H4 (cell line): ENCODE measurements at regions not wholly inside any gene's neighbourhood (a gene's known extent, or its start where the extent isn't known, plus 50 kb on each side); places are given as distances from the start of the nearest gene placed in this dataset.

Experiments
- DNase-seq: peaks from one replicate; pipeline ENCODE4 v3.0.0-alpha.2; 2015; ENCODE audit warnings: low spot score

DNA sequence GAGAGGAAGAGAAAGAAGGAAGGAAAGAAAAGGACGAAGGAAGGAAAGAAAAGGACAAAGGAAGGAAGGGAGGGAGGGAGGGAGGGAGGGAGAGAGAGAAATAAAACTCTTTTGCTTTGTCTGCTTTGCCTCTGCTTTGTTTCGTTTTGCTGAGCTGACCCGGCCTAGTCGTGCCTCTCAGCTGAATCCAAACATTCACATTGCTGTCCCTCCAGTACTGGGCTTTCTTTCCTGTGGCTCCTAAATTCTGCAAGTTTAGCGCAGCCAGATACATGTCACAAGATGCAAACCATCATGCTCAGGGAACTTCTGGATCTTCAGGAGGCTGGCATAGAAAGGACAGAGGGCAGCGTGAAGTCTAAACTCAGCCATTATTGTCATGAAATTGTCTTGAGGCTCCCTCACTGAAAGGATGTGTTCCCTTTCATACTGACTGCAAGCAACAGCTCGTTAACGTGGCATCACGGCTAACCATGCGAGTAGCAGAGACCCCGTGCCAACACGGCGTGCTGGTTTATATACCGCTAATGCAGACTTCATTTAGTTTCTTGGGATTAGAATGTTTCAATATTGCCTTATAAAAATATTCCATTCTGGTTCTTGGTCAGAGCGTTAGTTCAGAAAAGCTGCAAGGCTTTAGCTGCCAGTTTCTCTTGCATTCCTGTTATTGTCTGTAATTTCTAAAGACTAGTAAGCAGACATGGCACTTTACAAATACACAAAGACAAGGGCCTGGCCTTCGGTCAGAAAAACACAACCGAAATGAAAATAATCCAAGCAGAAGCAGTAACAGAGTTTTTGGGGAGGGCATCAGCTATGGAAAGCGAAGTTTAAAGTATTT is 94.2 kb downstream of the TMEM174 start:
- DNase-seq, result no peak

DNA sequence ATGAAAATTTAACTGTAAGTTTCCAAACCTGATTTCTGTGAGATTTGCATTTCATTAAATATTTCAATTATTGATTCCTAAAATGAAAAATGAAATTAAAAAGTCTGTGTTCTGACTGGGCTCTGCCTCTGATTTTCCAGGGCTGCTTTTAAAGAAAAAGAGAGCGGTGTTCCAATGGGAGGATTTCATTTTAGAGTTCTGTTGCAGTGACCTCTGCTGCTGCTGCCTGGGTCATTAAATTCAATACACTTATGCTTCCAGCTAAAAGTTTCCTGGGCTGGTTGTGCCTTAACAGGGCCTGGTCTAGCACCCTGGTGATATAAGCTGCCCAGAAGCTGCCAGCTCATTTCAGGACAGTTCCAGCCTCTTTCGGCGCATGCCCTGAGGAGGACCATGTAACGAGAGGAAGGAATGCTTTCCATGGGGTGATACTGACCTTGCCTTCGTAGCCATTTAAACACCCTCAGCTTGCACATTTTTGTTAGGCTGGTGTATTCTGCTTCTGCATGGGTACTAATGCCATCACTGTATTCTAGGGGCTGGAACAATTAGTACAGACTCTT is 93.3 kb downstream of the TMEM174 start:
- no peak for DNase-seq

DNA sequence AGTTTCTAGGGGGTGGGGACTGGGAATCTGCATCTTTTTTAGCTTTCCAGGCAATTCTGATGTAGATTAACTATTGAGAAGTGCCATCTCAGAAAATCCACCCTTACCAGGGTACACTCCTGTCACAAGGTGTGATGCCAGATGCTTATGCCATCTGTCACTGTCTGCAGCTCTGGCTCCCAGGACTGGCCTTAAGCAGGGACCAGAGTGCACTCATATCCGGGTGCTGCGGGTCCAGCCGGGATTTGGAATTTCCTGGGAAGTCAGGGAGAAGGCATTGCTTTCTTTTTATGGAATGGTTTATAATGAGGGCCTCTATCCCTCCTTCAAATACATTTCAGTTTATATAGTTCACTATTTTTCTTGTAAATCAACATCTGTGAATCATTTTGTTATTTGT is 92.6 kb downstream of the TMEM174 start:
- no peak for DNase-seq

DNA sequence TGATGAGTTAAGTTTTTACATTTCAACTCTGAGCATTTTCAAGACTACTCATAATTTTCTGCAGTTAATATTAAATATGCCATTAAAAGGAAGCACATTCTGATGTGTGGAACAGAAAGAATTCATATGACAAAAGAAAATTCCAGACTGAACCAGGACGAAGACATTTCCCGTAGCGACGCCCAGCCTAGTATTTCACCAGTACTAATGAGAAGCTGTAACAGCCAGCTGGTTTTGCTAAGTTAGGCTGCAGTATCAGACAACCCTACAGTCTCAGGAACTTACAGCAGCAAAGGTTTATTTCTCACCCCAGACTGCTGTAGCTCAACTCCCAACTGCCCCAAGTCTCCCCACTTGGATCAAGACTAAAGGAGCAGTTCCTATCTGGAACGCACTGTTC is 91.6 kb downstream of the TMEM174 start:
- no peak for DNase-seq

DNA sequence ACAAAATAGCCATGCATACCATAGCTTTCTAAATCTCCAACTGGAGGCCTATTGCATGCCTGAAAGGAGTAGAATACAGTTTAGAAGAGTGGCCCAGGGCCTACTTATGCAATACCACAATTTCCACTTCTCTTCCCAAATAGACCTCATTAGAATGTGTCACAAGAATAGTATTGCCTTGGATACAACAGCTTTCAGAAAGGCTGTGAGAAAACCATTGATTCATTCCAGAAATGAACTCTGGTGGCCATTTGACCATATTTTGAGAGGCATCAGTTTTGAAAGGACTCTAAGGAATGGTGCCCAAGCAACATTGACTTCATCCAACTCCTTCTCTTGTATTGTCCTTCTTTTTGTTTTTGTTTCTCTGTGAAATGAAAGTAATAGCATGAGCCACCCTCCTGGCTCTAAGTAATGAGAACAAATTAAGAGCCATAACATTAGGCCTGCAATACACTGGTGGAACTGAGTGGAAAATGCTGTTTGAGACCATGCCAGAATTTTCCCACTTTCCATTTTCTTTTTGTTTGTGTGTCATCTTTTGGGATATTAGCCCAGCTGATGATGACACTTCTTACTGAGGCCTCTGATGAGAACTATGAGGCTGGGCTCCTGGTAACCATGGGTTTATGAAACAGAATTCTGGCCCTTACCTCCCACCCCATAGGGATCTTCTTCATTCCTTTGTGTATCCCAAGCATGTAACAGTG is 90.2 kb downstream of the TMEM174 start:
- DNase-seq, result no peak

GRCh38 chr5:73256862-73257261 is 83.9 kb downstream of the TMEM174 start:
- no peak for DNase-seq

GRCh38 chr5:73256462-73256861 is 83.5 kb downstream of the TMEM174 start:
- DNase-seq, result no peak

DNA sequence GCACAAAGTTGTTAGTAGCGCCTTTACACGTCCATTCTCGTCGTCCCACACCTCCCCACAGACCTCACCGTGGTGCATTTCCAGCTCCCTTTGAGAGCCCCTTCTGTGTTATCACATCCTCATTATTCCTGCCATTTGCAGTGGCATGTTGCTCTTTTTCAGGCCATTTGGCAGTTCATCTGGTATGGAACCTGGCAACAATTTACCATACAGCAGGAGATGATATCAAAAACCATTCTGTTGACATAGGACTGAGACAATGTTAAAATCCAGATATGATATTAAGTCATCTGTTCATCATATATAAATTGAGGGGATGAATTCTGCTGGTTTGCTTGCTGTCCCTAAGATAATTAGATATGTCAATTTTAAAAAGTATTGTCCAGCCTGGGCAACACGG is 83.0 kb downstream of the TMEM174 start:
- DNase-seq, result no peak

DNA sequence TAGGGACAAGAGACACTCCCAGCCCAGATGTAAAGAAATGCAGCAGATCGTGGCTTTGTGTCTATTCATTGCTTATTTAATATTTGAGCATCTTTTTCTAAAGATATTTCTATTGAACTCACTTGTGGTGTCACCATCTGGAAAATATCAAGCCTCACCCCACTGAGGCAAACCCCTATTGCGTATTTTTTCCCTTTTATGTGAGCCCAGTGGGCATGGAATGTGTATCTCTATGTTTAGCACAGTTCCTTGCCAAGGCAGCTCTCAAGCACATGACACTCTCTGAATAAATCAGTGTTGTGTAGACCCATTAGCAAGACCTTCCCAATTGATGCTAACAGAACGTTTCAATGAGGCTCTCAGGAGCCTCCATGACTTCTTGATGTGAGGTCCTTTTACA is 81.6 kb downstream of the TMEM174 start:
- no peak for DNase-seq

DNA sequence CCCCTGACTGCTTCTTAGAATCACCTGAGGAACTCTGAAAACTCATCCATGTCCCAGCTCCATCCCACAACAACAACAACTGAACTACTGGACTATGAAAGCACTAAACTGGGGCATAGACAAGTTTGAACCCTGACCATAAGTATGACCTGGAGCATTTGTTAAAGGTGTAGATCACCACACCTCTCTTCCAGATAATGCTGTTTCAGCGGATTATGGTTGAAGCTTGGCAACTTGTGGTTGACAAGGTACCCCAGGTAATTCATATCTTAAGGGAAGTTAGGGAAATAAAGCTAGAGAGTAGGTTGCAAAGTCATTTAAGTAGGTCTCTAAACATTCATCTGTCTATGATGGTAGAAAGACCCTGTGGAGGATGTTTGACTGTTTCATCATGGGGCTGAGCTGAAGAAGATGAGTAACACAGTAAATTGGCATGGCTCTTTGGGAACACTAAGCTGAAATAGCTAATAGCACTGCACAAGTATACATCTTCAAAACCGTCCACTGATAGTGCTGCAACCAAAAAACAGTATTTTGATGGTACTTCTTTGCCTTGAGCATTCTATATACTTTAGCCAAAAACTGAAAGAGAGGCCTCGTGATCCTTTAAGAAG is 80.2 kb downstream of the TMEM174 start:
- no peak for DNase-seq

GRCh38 chr5:73250645-73251044 is 77.7 kb downstream of the TMEM174 start:
- DNase-seq, result no peak

DNA sequence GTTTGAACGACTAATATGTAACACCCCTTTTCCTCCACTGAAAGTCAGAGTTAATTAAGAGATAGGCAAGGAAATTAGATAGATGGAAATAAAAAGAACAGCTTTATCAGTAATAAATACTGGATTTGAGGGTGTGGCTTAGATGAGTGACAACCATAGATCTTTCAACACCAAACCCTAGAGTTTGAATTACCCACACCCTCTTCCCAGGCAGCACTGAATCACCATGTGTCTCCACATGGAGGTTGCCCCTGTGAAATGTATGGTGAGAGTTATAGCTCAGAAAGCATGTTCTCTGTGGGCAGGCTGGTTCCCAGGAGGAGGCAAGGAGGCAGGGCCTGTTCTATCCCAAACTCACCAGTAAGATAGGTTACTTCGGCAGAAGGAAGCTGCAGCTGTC is 69.7 kb downstream of the TMEM174 start:
- DNase-seq, result no peak

GRCh38 chr5:73238873-73239272 is 65.9 kb downstream of the TMEM174 start:
- no peak for DNase-seq

DNA sequence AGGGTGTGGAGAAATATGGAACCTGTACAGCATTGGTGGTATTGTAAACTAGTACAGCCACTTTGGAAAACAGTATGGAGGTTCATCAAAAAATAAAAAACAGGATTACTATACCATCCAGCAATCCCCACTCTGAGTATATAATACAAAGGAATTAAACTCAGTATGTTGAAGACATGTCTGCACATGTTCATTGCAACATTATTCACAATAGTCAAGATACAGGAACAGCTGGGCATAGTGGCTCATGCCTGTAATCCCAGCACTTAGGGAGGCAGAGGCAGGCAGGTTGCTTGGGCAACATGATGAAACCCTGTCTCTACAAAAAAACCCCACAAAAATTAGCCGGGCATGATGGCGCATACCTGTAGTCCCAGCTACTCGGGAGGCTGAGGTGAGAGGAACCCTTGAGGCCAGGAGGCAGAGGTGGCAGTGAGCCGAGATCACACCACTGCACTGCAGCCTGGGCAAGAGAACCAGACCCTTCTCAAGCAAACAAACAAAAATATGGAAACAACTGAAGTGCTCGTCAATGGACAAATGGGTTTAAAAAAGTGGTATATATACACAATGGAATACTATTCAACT is 63.6 kb downstream of the TMEM174 start:
- DNase-seq, result no peak

DNA sequence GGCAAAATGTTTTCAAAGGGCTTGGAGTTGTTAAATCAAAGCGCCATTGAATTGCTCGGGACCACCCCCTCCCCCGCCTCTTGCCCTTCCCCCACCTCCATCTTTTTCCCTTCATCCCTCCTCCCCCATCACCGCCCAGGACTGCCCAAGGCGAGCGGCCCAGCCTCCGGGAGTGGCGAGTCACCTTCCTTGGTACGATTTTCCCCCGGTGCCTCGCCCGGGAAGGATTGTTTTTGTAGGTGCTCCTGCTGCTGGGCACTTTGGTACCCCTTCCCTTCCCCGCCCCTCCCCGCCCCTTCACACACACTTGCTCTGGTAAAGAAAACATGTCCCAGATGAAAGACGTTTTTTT is 61.2 kb downstream of the TMEM174 start:
- DNase-seq, result no peak

- DNase-seq, result no peak
These were observed 60.6 kb downstream of the TMEM174 start for GRCh38 chr5:73233461-73234203.

GRCh38 chr5:73233053-73233460 is 60.1 kb downstream of the TMEM174 start:
- no peak for DNase-seq

GRCh38 chr5:73232266-73233041 is 59.5 kb downstream of the TMEM174 start:
- no peak for DNase-seq

DNA sequence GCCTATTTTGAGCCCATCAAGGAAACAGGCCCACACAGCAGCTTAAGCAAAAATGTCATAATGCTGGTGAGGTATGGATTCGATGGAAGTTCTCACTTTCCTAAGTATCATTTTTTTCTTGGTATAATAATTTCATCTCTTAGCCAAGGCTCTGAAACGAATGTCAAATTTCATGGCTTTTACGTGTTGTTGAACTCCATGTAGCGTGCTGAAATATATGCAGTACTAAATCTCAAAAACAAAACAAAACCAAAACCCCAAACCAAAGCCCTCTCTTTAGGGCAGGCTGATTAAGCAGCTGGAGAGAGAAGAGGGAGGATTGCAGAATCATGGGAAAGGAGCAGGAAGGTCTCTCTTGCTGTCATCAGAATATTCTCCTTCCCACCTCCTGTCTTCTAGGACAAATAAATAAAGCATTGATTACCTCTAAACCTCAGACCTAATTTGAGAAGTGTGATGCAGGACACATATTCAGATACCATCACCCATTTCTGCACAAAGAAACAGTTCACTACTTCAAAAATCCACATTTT is 58.3 kb downstream of the TMEM174 start:
- DNase-seq, result no peak
